A549 (cell line): ENCODE measurements at regions not wholly inside any gene's neighbourhood (a gene's known extent, or its start where the extent isn't known, plus 50 kb on each side); places are given as distances from the start of the nearest gene placed in this dataset.

Source experiments
- JUN ChIP-seq, 2 experiments: fragments of >200 bp; sonication (Bioruptor Twin); formaldehyde crosslinking; IDR thresholded peaks; 2 replicates in 1 of 2; 3 replicates in 1 of 2; pipeline ENCODE4 v1.6.1; 2016 to 2017
- NR3C1 ChIP-seq: fragments of >200 bp; sonication (Bioruptor Twin); formaldehyde crosslinking; IDR thresholded peaks from 3 replicates; pipeline ENCODE4 v1.6.1; 2017
- POLR2A ChIP-seq: IDR thresholded peaks from 2 replicates; pipeline ENCODE4 v1.6.1; 2012; ENCODE audit warnings: mild to moderate bottlenecking, low read length
- RFX5 ChIP-seq: fragments of 450-650 bp; IDR thresholded peaks from 2 replicates; pipeline ENCODE4 v1.7.1; 2014; ENCODE audit warnings: antibody characterized with exemption, mild to moderate bottlenecking, moderate library complexity
- TF ChIP-seq, protein P1 (sequence below): fragments of >200 bp; sonication (Bioruptor Twin); formaldehyde crosslinking; IDR thresholded peaks from 3 replicates; pipeline ENCODE4 v1.5.1; 2016
- TF ChIP-seq, protein P2 (sequence below): IDR thresholded peaks from 2 replicates; pipeline ENCODE4 v1.6.1; 2012
- TF ChIP-seq, protein P3 (sequence below): fragments of 450-650 bp; IDR thresholded peaks from 2 replicates; pipeline ENCODE4 v1.6.1; 2014; ENCODE audit warnings: antibody characterized with exemption

- no peak for TF ChIP-seq JUN (IDR thresholded peaks at IDR 0.05)
- no peak for TF ChIP-seq POLR2A
- TF ChIP-seq NR3C1: no peak
- TF ChIP-seq, protein P1, sequence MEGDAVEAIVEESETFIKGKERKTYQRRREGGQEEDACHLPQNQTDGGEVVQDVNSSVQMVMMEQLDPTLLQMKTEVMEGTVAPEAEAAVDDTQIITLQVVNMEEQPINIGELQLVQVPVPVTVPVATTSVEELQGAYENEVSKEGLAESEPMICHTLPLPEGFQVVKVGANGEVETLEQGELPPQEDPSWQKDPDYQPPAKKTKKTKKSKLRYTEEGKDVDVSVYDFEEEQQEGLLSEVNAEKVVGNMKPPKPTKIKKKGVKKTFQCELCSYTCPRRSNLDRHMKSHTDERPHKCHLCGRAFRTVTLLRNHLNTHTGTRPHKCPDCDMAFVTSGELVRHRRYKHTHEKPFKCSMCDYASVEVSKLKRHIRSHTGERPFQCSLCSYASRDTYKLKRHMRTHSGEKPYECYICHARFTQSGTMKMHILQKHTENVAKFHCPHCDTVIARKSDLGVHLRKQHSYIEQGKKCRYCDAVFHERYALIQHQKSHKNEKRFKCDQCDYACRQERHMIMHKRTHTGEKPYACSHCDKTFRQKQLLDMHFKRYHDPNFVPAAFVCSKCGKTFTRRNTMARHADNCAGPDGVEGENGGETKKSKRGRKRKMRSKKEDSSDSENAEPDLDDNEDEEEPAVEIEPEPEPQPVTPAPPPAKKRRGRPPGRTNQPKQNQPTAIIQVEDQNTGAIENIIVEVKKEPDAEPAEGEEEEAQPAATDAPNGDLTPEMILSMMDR: no peak
- TF ChIP-seq, protein P2, sequence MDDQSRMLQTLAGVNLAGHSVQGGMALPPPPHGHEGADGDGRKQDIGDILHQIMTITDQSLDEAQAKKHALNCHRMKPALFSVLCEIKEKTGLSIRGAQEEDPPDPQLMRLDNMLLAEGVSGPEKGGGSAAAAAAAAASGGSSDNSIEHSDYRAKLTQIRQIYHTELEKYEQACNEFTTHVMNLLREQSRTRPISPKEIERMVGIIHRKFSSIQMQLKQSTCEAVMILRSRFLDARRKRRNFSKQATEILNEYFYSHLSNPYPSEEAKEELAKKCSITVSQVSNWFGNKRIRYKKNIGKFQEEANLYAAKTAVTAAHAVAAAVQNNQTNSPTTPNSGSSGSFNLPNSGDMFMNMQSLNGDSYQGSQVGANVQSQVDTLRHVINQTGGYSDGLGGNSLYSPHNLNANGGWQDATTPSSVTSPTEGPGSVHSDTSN: no peak
- TF ChIP-seq, protein P3, sequence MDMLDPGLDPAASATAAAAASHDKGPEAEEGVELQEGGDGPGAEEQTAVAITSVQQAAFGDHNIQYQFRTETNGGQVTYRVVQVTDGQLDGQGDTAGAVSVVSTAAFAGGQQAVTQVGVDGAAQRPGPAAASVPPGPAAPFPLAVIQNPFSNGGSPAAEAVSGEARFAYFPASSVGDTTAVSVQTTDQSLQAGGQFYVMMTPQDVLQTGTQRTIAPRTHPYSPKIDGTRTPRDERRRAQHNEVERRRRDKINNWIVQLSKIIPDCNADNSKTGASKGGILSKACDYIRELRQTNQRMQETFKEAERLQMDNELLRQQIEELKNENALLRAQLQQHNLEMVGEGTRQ: no peak
- no peak for TF ChIP-seq RFX5
These were observed 851.7 kb upstream of the PCDH10 start for GRCh38 chr4:132297346-132297745.
